HepG2 (cell line): ENCODE measurements at regions not wholly inside any gene's neighbourhood (a gene's known extent, or its start where the extent isn't known, plus 50 kb on each side); places are given as distances from the start of the nearest gene placed in this dataset.

Source experiments
- CBFB ChIP-seq: sonication (generic); formaldehyde crosslinking; IDR thresholded peaks from 2 replicates; pipeline ENCODE4 v1.4.0; 2020; ENCODE audit warnings: missing genetic modification reagents
- FOXK2 ChIP-seq: fragments of 450-650 bp; IDR thresholded peaks from 2 replicates; pipeline ENCODE4 v1.6.1; 2016
- FOXP1 ChIP-seq, 2 experiments: fragments of 450-650 bp in 1 of 2; IDR thresholded peaks; 2 replicates each; pipeline ENCODE4 v1.6.1; 2017 to 2018; ENCODE audit warnings: antibody characterized with exemption in 1 of 2
- FUBP1 ChIP-seq: sonication (generic); formaldehyde crosslinking; IDR thresholded peaks from 2 replicates; pipeline ENCODE4 v1.5.1; 2020; ENCODE audit warnings: missing genetic modification reagents, mild to moderate bottlenecking, borderline replicate concordance
- RBM39 ChIP-seq: fragments of 200-400 bp; formaldehyde crosslinking; IDR thresholded peaks from one replicate; pipeline ENCODE4 v1.6.1; 2018; ENCODE audit warnings: antibody characterized with exemption, mild to moderate bottlenecking, low read depth, low read length; ENCODE audit not compliant: poor library complexity, severe bottlenecking
- RELA ChIP-seq: sonication (generic); formaldehyde crosslinking; IDR thresholded peaks from 2 replicates; pipeline ENCODE4 v1.4.0; 2020; ENCODE audit warnings: missing genetic modification reagents
- TP53 ChIP-seq: sonication (generic); formaldehyde crosslinking; conservative IDR thresholded peaks from 2 replicates; pipeline ENCODE4 v1.4.0; 2020; ENCODE audit warnings: missing genetic modification reagents
- ZNF496 ChIP-seq: sonication (generic); formaldehyde crosslinking; IDR thresholded peaks from 2 replicates; pipeline ENCODE4 v1.8.1; 2023; ENCODE audit warnings: mild to moderate bottlenecking, moderate library complexity, missing genetic modification reagents; ENCODE audit not compliant: insufficient replicate concordance
- ZNF512 ChIP-seq: sonication (generic); formaldehyde crosslinking; IDR thresholded peaks from 2 replicates; pipeline ENCODE4 v1.4.0; 2020; ENCODE audit warnings: mild to moderate bottlenecking, missing genetic modification reagents
- ZSCAN30 ChIP-seq: sonication (generic); formaldehyde crosslinking; IDR thresholded peaks from 2 replicates; pipeline ENCODE4 v1.5.0; 2020; ENCODE audit warnings: mild to moderate bottlenecking, missing genetic modification reagents

- TF ChIP-seq ZSCAN30 (CRISPR knock-in tag) (no peak), RBM39 (no peak), ZNF512 (CRISPR knock-in tag) (no peak), FOXP1 (IDR thresholded peaks at IDR 0.05) (no peak), FOXP1 (CRISPR knock-in tag; IDR thresholded peaks at IDR 0.05) (no peak), CBFB (CRISPR knock-in tag) (no peak), FOXK2 (no peak), TP53 (CRISPR knock-in tag) (no peak), ZNF496 (no peak), FUBP1 (CRISPR knock-in tag) (no peak), RELA (CRISPR knock-in tag) (no peak)
These were observed 160.6 kb upstream of the MLN start for GRCh38 chr6:33964387-33964786.
